CD4-positive, alpha-beta T cell (primary cell): ENCODE measurements at regions not wholly inside any gene's neighbourhood (a gene's known extent, or its start where the extent isn't known, plus 50 kb on each side); places are given as distances from the start of the nearest gene placed in this dataset.

Experiments used
- ATAC-seq: fragments of 200-7000 bp; cut with Tn5 transposase; one replicate; pipeline ENCODE4 v1.10.0; 2022; ENCODE audit warnings: mild to moderate bottlenecking; ENCODE audit not compliant: poor library complexity
- CTCF ChIA-PET: fragments of 350-600 bp; sonication (Branson Sonifier 250); formaldehyde crosslinking; loops from one replicate; lab custom pipeline; 2021; ENCODE audit warnings: antibody characterized with exemption, inconsistent platforms; lab: Charles Lee
- POLR2A ChIA-PET: fragments of 350-600 bp; sonication (Branson Sonifier 250); formaldehyde crosslinking; loops from one replicate; lab custom pipeline; 2021; ENCODE audit warnings: antibody characterized with exemption, inconsistent platforms; lab: Charles Lee
- DNase-seq, 14 experiments: peaks; one replicate each; pipeline ENCODE4 v3.0.0-alpha.2; 2013 to 2020; ENCODE audit warnings: mixed read lengths in 2 of 14
- H3K27ac ChIP-seq, 2 donors: one replicate each; pipeline versions ENCODE4 v1.5.1 to v1.7.0; 2013; ENCODE audit warnings: low read length in 2 of 2, low read depth in 1 of 2, mild to moderate bottlenecking in 1 of 2
- H3K27me3 ChIP-seq, 2 experiments: 1 replicate in 1 of 2; 2 replicates in 1 of 2; pipeline versions ENCODE4 v1.6.1 to v1.7.0; 2013; ENCODE audit warnings: low read length in 2 of 2, control low read depth in 1 of 2, mild to moderate bottlenecking in 1 of 2, moderate library complexity in 1 of 2; ENCODE audit not compliant: insufficient read depth in 2 of 2, control insufficient read depth in 1 of 2
- H3K36me3 ChIP-seq: one replicate; pipeline ENCODE4 v1.6.1; 2013; ENCODE audit warnings: low read length, control low read depth; ENCODE audit not compliant: insufficient read depth
- H3K4me1 ChIP-seq: one replicate; pipeline ENCODE4 v1.6.1; 2013; ENCODE audit warnings: low read length, control low read depth; ENCODE audit not compliant: insufficient read depth
- H3K4me3 ChIP-seq: one replicate; pipeline ENCODE4 v1.5.1; 2013; ENCODE audit warnings: mild to moderate bottlenecking, low read length, moderate library complexity
- H3K9me3 ChIP-seq, 2 experiments: 1 replicate in 1 of 2; 2 replicates in 1 of 2; pipeline versions ENCODE4 v1.6.1 to v1.7.0; 2013; ENCODE audit warnings: low read length in 2 of 2, mild to moderate bottlenecking in 2 of 2, control low read depth in 1 of 2, moderate library complexity in 1 of 2; ENCODE audit not compliant: control insufficient read depth in 1 of 2, insufficient read depth in 1 of 2
- H3K27ac Mint-ChIP-seq: one replicate; pipeline ENCODE4 v1.8.0; 2020; ENCODE audit warnings: mixed read lengths
- H3K27me3 Mint-ChIP-seq: one replicate; pipeline ENCODE4 v1.8.0; 2021; ENCODE audit warnings: mixed read lengths
- H3K36me3 Mint-ChIP-seq: one replicate; pipeline ENCODE4 v1.8.0; 2021; ENCODE audit warnings: low read depth, mixed read lengths
- H3K4me1 Mint-ChIP-seq: one replicate; pipeline ENCODE4 v1.8.0; 2021; ENCODE audit warnings: low read depth, mixed read lengths
- H3K4me3 Mint-ChIP-seq: one replicate; pipeline ENCODE4 v1.8.0; 2020; ENCODE audit warnings: mild to moderate bottlenecking, mixed read lengths
- H3K9me3 Mint-ChIP-seq: one replicate; pipeline ENCODE4 v1.8.0; 2020; ENCODE audit warnings: mixed read lengths
- CTCF ChIP-seq: fragments of 200-600 bp; IDR thresholded peaks from one replicate; pipeline ENCODE4 v1.8.0; 2022; ENCODE audit warnings: antibody characterized with exemption, mild to moderate bottlenecking
- intact Hi-C, 2 experiments: fragments of 100-400 bp; cut with DNase I in 1 of 2; cut with micrococcal nuclease in 1 of 2; formaldehyde crosslinking; loops; one replicate each; pipeline versions ENCODE4 v1.15.1 to v1.9.0; 2023 to 2025; cut with DNase I, micrococcal nuclease

DNA sequence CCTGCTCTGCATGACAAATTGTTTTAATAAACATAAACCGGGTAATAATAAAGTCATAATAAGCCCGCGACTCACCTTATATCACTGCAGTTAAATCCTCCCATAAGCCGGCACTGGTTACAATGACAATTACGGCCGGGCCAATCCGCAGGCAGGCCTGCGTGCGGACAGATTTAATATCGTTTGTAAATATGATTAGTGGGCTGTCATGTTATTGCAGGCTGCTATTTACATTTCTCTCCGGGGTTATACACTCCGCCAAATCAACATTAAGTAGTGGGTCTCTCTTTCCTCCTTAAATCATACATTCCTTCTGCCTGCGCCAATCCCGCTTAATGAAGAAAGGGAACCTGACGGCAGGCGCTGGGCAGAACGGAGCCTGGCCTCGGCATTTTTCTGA is 51.8 kb upstream of the LMO1 start:
- H3K9me3 Mint-ChIP-seq = no peaks in the 10 kb centered on the region

GRCh38 chr11:8314916-8315315 is 51.2 kb upstream of the LMO1 start:
- ChIA-PET CTCF (no interaction called here), POLR2A (no interaction called here)
- ATAC-seq (no peak), DNase-seq (no peak)
- Histone ChIP-seq H3K9me3 (peaks cover 0 to 5% of the 10 kb centered on the region in 2 experiments), H3K4me1 (no peaks in the 10 kb centered on the region), H3K27me3 (no peaks in the 10 kb centered on the region), H3K27ac (no peak overlapping the region), H3K4me3 (no peak overlapping the region), H3K36me3 (no peaks in the 10 kb centered on the region)
- H3K9me3 Mint-ChIP-seq = no peaks in the 10 kb centered on the region
- no peak for TF ChIP-seq CTCF
- H3K27me3 Mint-ChIP-seq = peaks cover 5% of the 10 kb centered on the region
- no peak overlapping the region for H3K27ac Mint-ChIP-seq
- no peaks in the 10 kb centered on the region for H3K4me1 Mint-ChIP-seq
- intact Hi-C loops = no loop called here
- no peaks in the 10 kb centered on the region for H3K36me3 Mint-ChIP-seq
- no peak overlapping the region for H3K4me3 Mint-ChIP-seq

More for the DNA sequence above, 51.8 kb upstream of the LMO1 start:
- ATAC-seq (no peak), DNase-seq (no peak)
- intact Hi-C loops = no loop called here
- no peak overlapping the region for H3K27ac Mint-ChIP-seq
- no peak overlapping the region for H3K27ac ChIP-seq
- H3K9me3 ChIP-seq = peaks cover 0 to 5% of the 10 kb centered on the region in 2 experiments
- no peak overlapping the region for H3K4me3 ChIP-seq
- no peak overlapping the region for H3K4me3 Mint-ChIP-seq
- H3K36me3 ChIP-seq = no peaks in the 10 kb centered on the region
- no peaks in the 10 kb centered on the region for H3K27me3 ChIP-seq
- H3K36me3 Mint-ChIP-seq = no peaks in the 10 kb centered on the region
- H3K27me3 Mint-ChIP-seq = peaks cover 5% of the 10 kb centered on the region
- H3K4me1 Mint-ChIP-seq = no peaks in the 10 kb centered on the region
- H3K4me1 ChIP-seq = no peaks in the 10 kb centered on the region
- POLR2A ChIA-PET = no interaction called here
- CTCF ChIA-PET = no interaction called here
- no peak for TF ChIP-seq CTCF

DNA sequence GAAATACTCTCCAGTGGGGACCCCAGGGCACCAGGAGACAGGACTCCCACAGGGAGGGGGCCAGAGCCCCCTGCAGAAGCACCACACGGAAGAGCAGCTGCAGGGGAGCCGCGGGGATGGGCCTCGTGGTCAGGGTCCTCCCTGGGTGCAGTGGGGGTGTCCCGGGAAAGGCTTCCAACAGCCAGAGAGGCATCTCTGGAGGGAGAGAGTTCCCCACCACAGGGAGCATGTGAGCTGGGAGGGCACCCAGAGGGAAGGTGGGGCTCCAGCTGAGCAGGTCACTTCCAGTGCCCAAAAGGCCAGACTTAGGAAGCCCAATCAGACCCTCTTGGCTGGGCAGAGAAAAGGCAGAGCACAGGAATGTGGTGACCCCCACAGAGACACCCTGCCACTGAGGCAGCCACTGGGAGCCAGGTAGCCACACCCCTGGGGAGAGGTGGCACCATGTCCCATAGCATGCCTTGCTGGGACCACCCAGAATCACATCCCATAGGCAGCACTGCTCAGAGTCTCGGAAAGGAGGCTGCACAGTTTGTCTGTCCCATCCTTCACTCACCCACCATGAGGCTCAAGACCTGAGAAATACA is 49.9 kb upstream of the LMO1 start:
- Mint-ChIP-seq H3K9me3 (no peaks in the 10 kb centered on the region), H3K36me3 (no peaks in the 10 kb centered on the region), H3K4me3 (no peak overlapping the region), H3K4me1 (no peaks in the 10 kb centered on the region), H3K27ac (no peak overlapping the region), H3K27me3 (no peaks in the 10 kb centered on the region)
- no peak for DNase-seq
- ATAC-seq = no peak
- Histone ChIP-seq H3K36me3 (no peaks in the 10 kb centered on the region), H3K4me3 (no peak overlapping the region), H3K9me3 (peaks cover 0 to 5% of the 10 kb centered on the region in 2 experiments), H3K4me1 (no peaks in the 10 kb centered on the region), H3K27ac (no peak overlapping the region), H3K27me3 (no peaks in the 10 kb centered on the region)
- intact Hi-C loops = no loop called here
- ChIA-PET CTCF (no interaction called here), POLR2A (no interaction called here)
- TF ChIP-seq CTCF = no peak
